HG03139 (cell line): ENCODE measurements at regions not wholly inside any gene's neighbourhood (a gene's known extent, or its start where the extent isn't known, plus 50 kb on each side); places are given as distances from the start of the nearest gene placed in this dataset.

ENCODE experiments used
- ATAC-seq: cut with Tn5 transposase; IDR thresholded peaks from one replicate; pipeline ENCODE4 v1.9.1; 2021; ENCODE audit not compliant: unreplicated experiment

GRCh38 chr4:140250989-140251552 is 97.1 kb upstream of the MAML3 start:
- no peak for ATAC-seq

GRCh38 chr4:140249351-140249750 is 95.4 kb upstream of the MAML3 start:
- ATAC-seq = no peak

- no peak for ATAC-seq
Measured at GRCh38 chr4:140247237-140247636, 93.3 kb upstream of the MAML3 start.

- no peak for ATAC-seq
Measured at GRCh38 chr4:140246216-140246615, 92.2 kb upstream of the MAML3 start.

GRCh38 chr4:140244328-140244727 is 90.3 kb upstream of the MAML3 start:
- ATAC-seq = no peak

- peak; percentile 61 for ATAC-seq
Measured at GRCh38 chr4:140243278-140243753, 89.3 kb upstream of the MAML3 start.

- peak; percentile 48 for ATAC-seq
Measured at GRCh38 chr4:140242357-140243277, 88.6 kb upstream of the MAML3 start.

- no peak for ATAC-seq
Measured at GRCh38 chr4:140240237-140240636, 86.3 kb upstream of the MAML3 start.

- ATAC-seq = no peak
Measured at GRCh38 chr4:140239311-140239710, 85.3 kb upstream of the MAML3 start.

GRCh38 chr4:140238351-140239056 is 84.5 kb upstream of the MAML3 start:
- no peak for ATAC-seq

GRCh38 chr4:140237616-140238350 is 83.8 kb upstream of the MAML3 start:
- no peak for ATAC-seq

- no peak for ATAC-seq
Measured at GRCh38 chr4:140236654-140237169, 82.7 kb upstream of the MAML3 start.

GRCh38 chr4:140234697-140235060 is 80.7 kb upstream of the MAML3 start:
- ATAC-seq = no peak

- no peak for ATAC-seq
Measured at GRCh38 chr4:140233791-140234696, 80.1 kb upstream of the MAML3 start.

- no peak for ATAC-seq
Measured at GRCh38 chr4:140229881-140230280, 75.9 kb upstream of the MAML3 start.

- ATAC-seq = no peak
Measured at GRCh38 chr4:140227286-140227685, 73.3 kb upstream of the MAML3 start.

GRCh38 chr4:140223056-140223810 is 69.2 kb upstream of the MAML3 start:
- no peak for ATAC-seq

GRCh38 chr4:140222171-140222570 is 68.2 kb upstream of the MAML3 start:
- ATAC-seq = no peak

GRCh38 chr4:140220058-140220457 is 66.1 kb upstream of the MAML3 start:
- ATAC-seq = no peak
